ENCODE measurements at regions not wholly inside any gene's neighbourhood (a gene's known extent, or its start where the extent isn't known, plus 50 kb on each side); places are given as distances from the start of the nearest gene placed in this dataset.

DNA sequence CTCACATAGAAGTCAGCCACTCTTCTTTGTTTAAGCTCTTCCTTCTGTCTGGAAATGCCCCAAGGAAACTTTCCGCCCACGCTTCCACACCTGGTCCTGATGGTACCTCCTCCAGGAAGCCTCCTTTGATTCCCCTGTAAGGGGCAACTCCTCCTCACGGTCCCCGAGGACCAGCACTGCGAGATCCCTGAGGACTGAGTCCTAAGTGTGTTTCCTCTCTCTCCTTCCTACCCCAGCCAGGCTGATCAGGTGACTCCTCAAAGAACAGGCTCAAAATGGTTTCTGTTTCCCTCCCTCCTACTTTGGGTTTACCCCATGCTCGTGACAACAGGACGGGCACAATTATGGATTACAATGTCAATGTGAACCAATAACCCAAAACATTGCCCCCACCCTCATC, 63.0 kb upstream of the MED9 start:
- Histone ChIP-seq H3K4me3 (ENCODE audit: control extremely low read depth in 1 of 5, extremely low read depth in 1 of 5, insufficient read depth in 1 of 5, low read depth in 2 of 5, low read length in 4 of 5) (no peak overlapping the region), H3K4me2 (replicated peaks; ENCODE audit: low read depth, low read length, poor library complexity, severe bottlenecking) (no peak overlapping the region), H3K9ac (ENCODE audit: low read length) (no peak overlapping the region), H3K27me3 (replicated peaks in 1 of 4; ENCODE audit: control extremely low read depth in 1 of 4, control insufficient read depth in 3 of 4, insufficient read depth in 4 of 4, low read length in 3 of 4) (peaks cover 0 to 10% (median 2%) of the 10 kb centered on the region in 4 experiments), H4K20me1 (ENCODE audit: control insufficient read depth, insufficient read depth, low read length, poor library complexity, severe bottlenecking) (no peaks in the 10 kb centered on the region), H3K36me3 (replicated peaks in 1 of 2; ENCODE audit: control extremely low read depth in 1 of 2, control insufficient read depth in 1 of 2, extremely low read depth in 1 of 2, insufficient read depth in 2 of 2, low read length in 1 of 2) (no peaks in the 10 kb centered on the region), H2AFZ (ENCODE audit: insufficient read depth, low read depth, low read length, poor library complexity, severe bottlenecking) (no peak overlapping the region), H3K27ac (ENCODE audit: low read length in 2 of 2) (no peak overlapping the region), H3K4me1 (ENCODE audit: control insufficient read depth in 2 of 2, insufficient read depth in 2 of 2, low read length in 2 of 2) (peaks cover 0 to 2% of the 10 kb centered on the region in 2 donors), H3K9me3 (ENCODE audit: control extremely low read depth in 1 of 3, control insufficient read depth in 2 of 3, insufficient read depth in 1 of 3, low read length in 2 of 3) (peaks cover 0 to 4% (median 0%) of the 10 kb centered on the region in 3 donors), H3K79me2 (ENCODE audit: control insufficient read depth, insufficient read depth, low read length) (no peaks in the 10 kb centered on the region)
- Mint-ChIP-seq H3K4me3 (no peak overlapping the region), H3K27me3 (peaks cover 14% of the 10 kb centered on the region), H3K4me1 (peaks cover 5% of the 10 kb centered on the region), H3K27ac (no peak overlapping the region), H3K9me3 (ENCODE audit: insufficient read depth) (peaks cover 3% of the 10 kb centered on the region)
- POLR2A ChIA-PET, result no interaction called here
- TF ChIP-seq EZH2 (IDR thresholded peaks at IDR 0.05; ENCODE audit: borderline replicate concordance, insufficient read depth, low read depth, low read length, poor library complexity, severe bottlenecking), result no peak
- TF ChIP-seq, protein P1, sequence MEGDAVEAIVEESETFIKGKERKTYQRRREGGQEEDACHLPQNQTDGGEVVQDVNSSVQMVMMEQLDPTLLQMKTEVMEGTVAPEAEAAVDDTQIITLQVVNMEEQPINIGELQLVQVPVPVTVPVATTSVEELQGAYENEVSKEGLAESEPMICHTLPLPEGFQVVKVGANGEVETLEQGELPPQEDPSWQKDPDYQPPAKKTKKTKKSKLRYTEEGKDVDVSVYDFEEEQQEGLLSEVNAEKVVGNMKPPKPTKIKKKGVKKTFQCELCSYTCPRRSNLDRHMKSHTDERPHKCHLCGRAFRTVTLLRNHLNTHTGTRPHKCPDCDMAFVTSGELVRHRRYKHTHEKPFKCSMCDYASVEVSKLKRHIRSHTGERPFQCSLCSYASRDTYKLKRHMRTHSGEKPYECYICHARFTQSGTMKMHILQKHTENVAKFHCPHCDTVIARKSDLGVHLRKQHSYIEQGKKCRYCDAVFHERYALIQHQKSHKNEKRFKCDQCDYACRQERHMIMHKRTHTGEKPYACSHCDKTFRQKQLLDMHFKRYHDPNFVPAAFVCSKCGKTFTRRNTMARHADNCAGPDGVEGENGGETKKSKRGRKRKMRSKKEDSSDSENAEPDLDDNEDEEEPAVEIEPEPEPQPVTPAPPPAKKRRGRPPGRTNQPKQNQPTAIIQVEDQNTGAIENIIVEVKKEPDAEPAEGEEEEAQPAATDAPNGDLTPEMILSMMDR (IDR thresholded peaks at IDR 0.05), result no peak
- ATAC-seq (ENCODE audit: low read depth) (no peak), DNase-seq (no peak)
- 28% methylated on average over 7 of the region's 7 CpGs for WGBS (ENCODE audit: insufficient coverage)
- CTCF ChIA-PET, result interaction anchor here (1.2 kb wide), 1 partner anchor 22 kb away, joined by 3 read pairs; no protein-coding TSS in a partner anchor
- intact Hi-C loops (cut with micrococcal nuclease), result no loop called here

DNA sequence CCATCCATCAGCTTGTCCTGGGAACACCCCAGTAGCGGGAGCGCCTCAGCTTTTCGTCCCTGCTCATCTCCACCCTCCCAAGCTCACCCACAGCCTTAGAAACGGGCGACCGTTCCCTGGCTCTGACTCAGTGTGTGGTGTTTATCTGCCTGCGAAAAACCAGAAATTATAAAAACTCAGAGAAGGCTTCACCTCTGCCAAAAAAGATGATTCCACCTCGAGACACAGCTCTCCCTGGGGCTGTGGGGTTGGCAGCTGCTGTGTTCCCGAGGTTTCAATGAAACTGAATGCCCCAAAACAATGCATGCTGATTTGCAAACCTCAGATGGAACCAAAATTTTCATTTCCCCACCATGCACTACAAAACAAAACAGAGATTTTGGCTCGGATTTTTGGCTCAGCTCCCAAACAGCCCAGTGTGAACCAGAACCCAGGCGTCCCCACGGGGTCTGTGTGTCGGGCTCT, 62.4 kb upstream of the MED9 start:
- no peak overlapping the region for H3K4me3 Mint-ChIP-seq
- peaks cover 14% of the 10 kb centered on the region for H3K27me3 Mint-ChIP-seq
- H3K9ac ChIP-seq (ENCODE audit: low read length), result no peak overlapping the region
- H3K4me1 ChIP-seq (ENCODE audit: control insufficient read depth in 2 of 2, insufficient read depth in 2 of 2, low read length in 2 of 2), result peaks cover 0 to 2% of the 10 kb centered on the region in 2 donors
- peaks cover 0 to 4% (median 0%) of the 10 kb centered on the region in 3 donors for H3K9me3 ChIP-seq (ENCODE audit: control extremely low read depth in 1 of 3, control insufficient read depth in 2 of 3, insufficient read depth in 1 of 3, low read length in 2 of 3)
- no peak overlapping the region for H3K27ac ChIP-seq (ENCODE audit: low read length in 2 of 2)
- no peaks in the 10 kb centered on the region for H3K36me3 ChIP-seq (replicated peaks in 1 of 2; ENCODE audit: control extremely low read depth in 1 of 2, control insufficient read depth in 1 of 2, extremely low read depth in 1 of 2, insufficient read depth in 2 of 2, low read length in 1 of 2)
- H3K27ac Mint-ChIP-seq, result no peak overlapping the region
- H3K4me1 Mint-ChIP-seq, result peaks cover 5% of the 10 kb centered on the region
- WGBS (ENCODE audit: insufficient coverage), result 50% methylated on average over 8 of the region's 13 CpGs
- H3K4me2 ChIP-seq (replicated peaks; ENCODE audit: low read depth, low read length, poor library complexity, severe bottlenecking), result no peak overlapping the region
- DNase-seq (no peak), ATAC-seq (ENCODE audit: low read depth) (no peak)
- H3K79me2 ChIP-seq (ENCODE audit: control insufficient read depth, insufficient read depth, low read length), result no peaks in the 10 kb centered on the region
- H4K20me1 ChIP-seq (ENCODE audit: control insufficient read depth, insufficient read depth, low read length, poor library complexity, severe bottlenecking), result no peaks in the 10 kb centered on the region
- peaks cover 3% of the 10 kb centered on the region for H3K9me3 Mint-ChIP-seq (ENCODE audit: insufficient read depth)
- ChIA-PET CTCF (no interaction called here), POLR2A (no interaction called here)
- intact Hi-C loops (cut with micrococcal nuclease), result no loop called here
- no peak overlapping the region for H3K4me3 ChIP-seq (ENCODE audit: control extremely low read depth in 1 of 5, extremely low read depth in 1 of 5, insufficient read depth in 1 of 5, low read depth in 2 of 5, low read length in 4 of 5)
- peaks cover 0 to 10% (median 2%) of the 10 kb centered on the region in 4 experiments for H3K27me3 ChIP-seq (replicated peaks in 1 of 4; ENCODE audit: control extremely low read depth in 1 of 4, control insufficient read depth in 3 of 4, insufficient read depth in 4 of 4, low read length in 3 of 4)
- TF ChIP-seq, protein P1 (IDR thresholded peaks at IDR 0.05), result no peak
- TF ChIP-seq EZH2 (IDR thresholded peaks at IDR 0.05; ENCODE audit: borderline replicate concordance, insufficient read depth, low read depth, low read length, poor library complexity, severe bottlenecking), result no peak
- no peak overlapping the region for H2AFZ ChIP-seq (ENCODE audit: insufficient read depth, low read depth, low read length, poor library complexity, severe bottlenecking)
